Brain microvascular endothelial cell (primary cell): ENCODE measurements at regions not wholly inside any gene's neighbourhood (a gene's known extent, or its start where the extent isn't known, plus 50 kb on each side); places are given as distances from the start of the nearest gene placed in this dataset.

ENCODE experiments used
- DNase-seq: peaks from one replicate; pipeline ENCODE4 v3.0.0-alpha.2; 2020
- H3K27ac ChIP-seq: fragments of 250-450 bp; sonication (Bioruptor Pico); 2 replicates; pipeline ENCODE4 v1.5.1; 2020; ENCODE audit warnings: mild to moderate bottlenecking, moderate library complexity
- H3K27me3 ChIP-seq: fragments of 250-450 bp; sonication (Bioruptor Pico); replicated peaks from 2 replicates; pipeline ENCODE4 v1.5.1; 2020; ENCODE audit warnings: mild to moderate bottlenecking
- H3K36me3 ChIP-seq: fragments of 250-450 bp; sonication (Bioruptor Pico); replicated peaks from 2 replicates; pipeline ENCODE4 v1.5.1; 2020; ENCODE audit warnings: mild to moderate bottlenecking
- H3K4me3 ChIP-seq: 2 replicates; pipeline ENCODE4 v1.5.1; 2011; ENCODE audit warnings: low read depth, mild to moderate bottlenecking, control low read depth, low read length, moderate library complexity
- in situ Hi-C: cut with HindIII; loops from 2 replicates; pipeline ENCODE4 v1.10.0; 2017; ENCODE audit warnings: low sequenced_read_pairs, low pct_ligation_motif_present
- TF ChIP-seq, protein P1 (sequence below): IDR thresholded peaks from 2 replicates; pipeline ENCODE4 v1.5.1; 2011; ENCODE audit warnings: low read depth, mild to moderate bottlenecking, moderate library complexity, low read length, control low read depth, inconsistent platforms; ENCODE audit errors: missing control alignments

DNA sequence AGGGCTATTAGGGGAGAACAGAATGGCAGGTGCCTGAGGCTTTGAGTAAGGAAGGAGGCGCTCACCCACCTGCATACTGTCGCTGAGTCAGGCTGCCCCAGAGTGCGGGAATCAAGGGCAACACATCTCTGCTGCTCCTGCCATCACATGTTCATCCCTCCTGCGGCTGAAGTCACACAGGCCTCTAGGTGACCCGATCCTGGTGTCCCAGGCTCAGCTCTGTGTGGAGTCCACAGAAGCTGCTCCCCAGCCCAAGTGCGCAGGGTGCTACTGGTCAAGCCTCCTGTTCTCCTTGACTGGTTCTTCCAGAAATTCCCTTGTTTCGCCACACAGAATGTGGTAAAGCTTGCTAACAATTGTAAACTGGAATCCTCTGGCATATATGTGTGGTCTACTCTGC, 96.9 kb upstream of the IL6 start:
- no peaks in the 10 kb centered on the region for H3K36me3 ChIP-seq
- no peaks in the 10 kb centered on the region for H3K27me3 ChIP-seq
- DNase-seq = no peak
- no peak overlapping the region for H3K4me3 ChIP-seq
- H3K27ac ChIP-seq = no peak overlapping the region
- TF ChIP-seq, protein P1, sequence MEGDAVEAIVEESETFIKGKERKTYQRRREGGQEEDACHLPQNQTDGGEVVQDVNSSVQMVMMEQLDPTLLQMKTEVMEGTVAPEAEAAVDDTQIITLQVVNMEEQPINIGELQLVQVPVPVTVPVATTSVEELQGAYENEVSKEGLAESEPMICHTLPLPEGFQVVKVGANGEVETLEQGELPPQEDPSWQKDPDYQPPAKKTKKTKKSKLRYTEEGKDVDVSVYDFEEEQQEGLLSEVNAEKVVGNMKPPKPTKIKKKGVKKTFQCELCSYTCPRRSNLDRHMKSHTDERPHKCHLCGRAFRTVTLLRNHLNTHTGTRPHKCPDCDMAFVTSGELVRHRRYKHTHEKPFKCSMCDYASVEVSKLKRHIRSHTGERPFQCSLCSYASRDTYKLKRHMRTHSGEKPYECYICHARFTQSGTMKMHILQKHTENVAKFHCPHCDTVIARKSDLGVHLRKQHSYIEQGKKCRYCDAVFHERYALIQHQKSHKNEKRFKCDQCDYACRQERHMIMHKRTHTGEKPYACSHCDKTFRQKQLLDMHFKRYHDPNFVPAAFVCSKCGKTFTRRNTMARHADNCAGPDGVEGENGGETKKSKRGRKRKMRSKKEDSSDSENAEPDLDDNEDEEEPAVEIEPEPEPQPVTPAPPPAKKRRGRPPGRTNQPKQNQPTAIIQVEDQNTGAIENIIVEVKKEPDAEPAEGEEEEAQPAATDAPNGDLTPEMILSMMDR = no peak
- in situ Hi-C loops = no loop called here

- H3K27me3 ChIP-seq = no peaks in the 10 kb centered on the region
- no peak for DNase-seq
- TF ChIP-seq, protein P1 = no peak
- no peak overlapping the region for H3K4me3 ChIP-seq
- in situ Hi-C loops = no loop called here
- H3K36me3 ChIP-seq = no peaks in the 10 kb centered on the region
- H3K27ac ChIP-seq = no peak overlapping the region
These were observed 97.9 kb upstream of the IL6 start for GRCh38 chr7:22629056-22629455.

DNA sequence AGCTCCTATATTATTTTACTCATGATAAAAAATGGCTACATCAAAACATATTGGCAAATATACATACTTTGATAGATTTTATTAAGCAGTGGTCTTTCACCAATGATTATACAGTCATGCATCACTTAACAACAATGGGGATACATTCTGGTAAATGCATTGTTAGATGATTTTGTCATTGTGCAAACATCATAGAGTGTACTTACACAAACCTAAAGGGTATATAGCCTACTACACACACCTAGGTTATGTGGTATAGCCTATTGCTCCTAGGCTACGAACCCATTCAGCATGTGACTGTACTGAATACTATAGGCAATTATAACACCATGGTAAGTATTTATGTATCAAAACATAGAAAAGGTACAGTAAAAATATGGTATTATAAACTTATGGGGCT, 98.9 kb upstream of the IL6 start:
- Histone ChIP-seq H3K4me3 (no peak overlapping the region), H3K36me3 (no peaks in the 10 kb centered on the region), H3K27ac (no peak overlapping the region), H3K27me3 (no peaks in the 10 kb centered on the region)
- TF ChIP-seq, protein P1 = no peak
- in situ Hi-C loops = no loop called here
- DNase-seq = no peak

- TF ChIP-seq, protein P1 = no peak
- no peak for DNase-seq
- no peaks in the 10 kb centered on the region for H3K36me3 ChIP-seq
- in situ Hi-C loops = no loop called here
- no peak overlapping the region for H3K27ac ChIP-seq
- H3K4me3 ChIP-seq = no peak overlapping the region
- no peaks in the 10 kb centered on the region for H3K27me3 ChIP-seq
These were observed 99.9 kb upstream of the IL6 start for GRCh38 chr7:22627136-22627535.

GRCh38 chr7:22625251-22625650, 101.7 kb upstream of the IL6 start:
- Histone ChIP-seq H3K27me3 (no peaks in the 10 kb centered on the region), H3K36me3 (no peaks in the 10 kb centered on the region), H3K4me3 (no peak overlapping the region), H3K27ac (no peak overlapping the region)
- TF ChIP-seq, protein P1 = no peak
- in situ Hi-C loops = no loop called here
- no peak for DNase-seq

- no peak for DNase-seq
- in situ Hi-C loops = no loop called here
- TF ChIP-seq, protein P1 = no peak
- H3K4me3 ChIP-seq = no peak overlapping the region
- no peaks in the 10 kb centered on the region for H3K36me3 ChIP-seq
- no peak overlapping the region for H3K27ac ChIP-seq
- no peaks in the 10 kb centered on the region for H3K27me3 ChIP-seq
These were observed 102.2 kb upstream of the IL6 start for GRCh38 chr7:22624781-22625180.
